Liver (tissue), 8 donors: ENCODE measurements at regions not wholly inside any gene's neighbourhood (a gene's known extent, or its start where the extent isn't known, plus 50 kb on each side); places are given as distances from the start of the nearest gene placed in this dataset.

ENCODE experiments used
- DNase-seq: peaks from one replicate; pipeline ENCODE4 v3.0.0-alpha.2; 2017; ENCODE audit warnings: low spot score
- H3K27ac ChIP-seq, 2 donors: one replicate each; pipeline ENCODE4 v1.7.0; 2013; ENCODE audit warnings: inconsistent platforms in 2 of 2, low read length in 2 of 2, control low read depth in 1 of 2, low read depth in 1 of 2, mild to moderate bottlenecking in 1 of 2
- H3K27me3 ChIP-seq, 4 donors: one replicate each; pipeline versions ENCODE4 v1.6.1 to v1.7.0; 2013; ENCODE audit warnings: low read length in 3 of 4, inconsistent platforms in 1 of 4, mild to moderate bottlenecking in 1 of 4, moderate library complexity in 1 of 4; ENCODE audit not compliant: control insufficient read depth in 4 of 4, insufficient read depth in 4 of 4
- H3K36me3 ChIP-seq, 4 donors: one replicate each; pipeline versions ENCODE4 v1.6.1 to v1.7.0; 2013; ENCODE audit warnings: low read length in 3 of 4, mild to moderate bottlenecking in 3 of 4, low read depth in 1 of 4, moderate library complexity in 1 of 4; ENCODE audit not compliant: control insufficient read depth in 4 of 4, insufficient read depth in 3 of 4
- H3K4me1 ChIP-seq, 4 donors: one replicate each; pipeline versions ENCODE4 v1.6.1 to v1.7.0; 2013; ENCODE audit warnings: low read length in 3 of 4, mild to moderate bottlenecking in 3 of 4, moderate library complexity in 1 of 4; ENCODE audit not compliant: control insufficient read depth in 4 of 4, insufficient read depth in 4 of 4
- H3K4me3 ChIP-seq, 3 donors: one replicate each; pipeline versions ENCODE4 v1.6.1 to v1.7.0; 2013; ENCODE audit warnings: low read length in 3 of 3, control low read depth in 1 of 3, low read depth in 1 of 3, mild to moderate bottlenecking in 1 of 3
- H3K9ac ChIP-seq, 2 donors: one replicate each; pipeline ENCODE4 v1.7.0; 2013; ENCODE audit warnings: low read length in 2 of 2, mild to moderate bottlenecking in 2 of 2, moderate library complexity in 2 of 2, control low read depth in 1 of 2, low read depth in 1 of 2
- H3K9me3 ChIP-seq, 4 donors: one replicate each; pipeline versions ENCODE4 v1.6.1 to v1.7.0; 2013; ENCODE audit warnings: low read length in 3 of 4; ENCODE audit not compliant: control insufficient read depth in 4 of 4
- EGR1 ChIP-seq, 2 donors: IDR thresholded peaks; 2 replicates each; pipeline ENCODE4 v1.6.1; 2016 to 2018; ENCODE audit warnings: antibody characterized with exemption in 2 of 2, low read depth in 2 of 2
- FOXA1 ChIP-seq: IDR thresholded peaks from 2 replicates; pipeline ENCODE4 v1.6.1; 2016; ENCODE audit warnings: antibody characterized with exemption
- FOXA2 ChIP-seq: IDR thresholded peaks from 2 replicates; pipeline ENCODE4 v1.6.1; 2016; ENCODE audit warnings: antibody characterized with exemption
- GABPA ChIP-seq, 2 donors: IDR thresholded peaks in 1 of 2; conservative IDR thresholded peaks in 1 of 2; 2 replicates each; pipeline ENCODE4 v1.6.1; 2016; ENCODE audit warnings: antibody characterized with exemption in 2 of 2, mild to moderate bottlenecking in 1 of 2, moderate library complexity in 1 of 2
- HNF4A ChIP-seq, 2 donors: conservative IDR thresholded peaks; 2 replicates each; pipeline ENCODE4 v1.6.1; 2016; ENCODE audit warnings: antibody characterized with exemption in 2 of 2, mild to moderate bottlenecking in 2 of 2
- HNF4G ChIP-seq: IDR thresholded peaks from 2 replicates; pipeline ENCODE4 v1.6.1; 2016; ENCODE audit warnings: antibody characterized with exemption
- JUND ChIP-seq, 2 donors: IDR thresholded peaks; 2 replicates each; pipeline ENCODE4 v1.6.1; 2016; ENCODE audit warnings: antibody characterized with exemption in 2 of 2
- NR2F2 ChIP-seq: IDR thresholded peaks from 2 replicates; pipeline ENCODE4 v1.6.1; 2016; ENCODE audit warnings: antibody characterized with exemption
- RAD21 ChIP-seq, 2 donors: IDR thresholded peaks; 2 replicates each; pipeline ENCODE4 v1.6.1; 2016; ENCODE audit warnings: antibody characterized with exemption in 2 of 2, mild to moderate bottlenecking in 2 of 2
- RXRA ChIP-seq, 2 donors: IDR thresholded peaks; 2 replicates each; pipeline ENCODE4 v1.6.1; 2017 to 2018; ENCODE audit warnings: antibody characterized with exemption in 2 of 2, mild to moderate bottlenecking in 1 of 2
- SP1 ChIP-seq: IDR thresholded peaks from 2 replicates; pipeline ENCODE4 v1.6.1; 2018; ENCODE audit warnings: antibody characterized with exemption, mild to moderate bottlenecking
- TAF1 ChIP-seq: conservative IDR thresholded peaks from 2 replicates; pipeline ENCODE4 v1.6.1; 2016; ENCODE audit warnings: antibody characterized with exemption, mild to moderate bottlenecking
- YY1 ChIP-seq: IDR thresholded peaks from 2 replicates; pipeline ENCODE4 v1.6.1; 2016; ENCODE audit warnings: antibody characterized with exemption, mild to moderate bottlenecking
- WGBS: extraction: QIAGEN DNeasy Blood & Tissue Kit; methylation state at CpG from one replicate; pipeline ENCODE4 v1.1.7; 2013; 5-methylcytosine and 5-hydroxymethylcytosine counted together
- TF ChIP-seq, protein P1 (sequence below): IDR thresholded peaks from 2 replicates; pipeline ENCODE4 v1.6.1; 2016; ENCODE audit warnings: antibody characterized with exemption
- TF ChIP-seq, protein P2 (sequence below): IDR thresholded peaks from 2 replicates; pipeline ENCODE4 v1.6.1; 2016; ENCODE audit warnings: antibody characterized with exemption
- TF ChIP-seq, protein P3 (sequence below): IDR thresholded peaks from 2 replicates; pipeline ENCODE4 v1.6.1; 2016; ENCODE audit warnings: antibody characterized with exemption
- TF ChIP-seq, protein P4 (sequence below): fragments of 150-350 bp; IDR thresholded peaks from 2 replicates; pipeline ENCODE4 v1.5.1; 2017; ENCODE audit warnings: improper control_type of control experiment, low read depth, low read length; ENCODE audit not compliant: missing input control
- TF ChIP-seq, protein P5 (sequence below): IDR thresholded peaks from 2 replicates; pipeline ENCODE4 v1.6.1; 2016; ENCODE audit warnings: antibody characterized with exemption, mild to moderate bottlenecking
- donor health status: healthy.
- donor health status: healthy.
- donor health status: healthy.
- donor health status: healthy.
- donor health status: healthy.

DNA sequence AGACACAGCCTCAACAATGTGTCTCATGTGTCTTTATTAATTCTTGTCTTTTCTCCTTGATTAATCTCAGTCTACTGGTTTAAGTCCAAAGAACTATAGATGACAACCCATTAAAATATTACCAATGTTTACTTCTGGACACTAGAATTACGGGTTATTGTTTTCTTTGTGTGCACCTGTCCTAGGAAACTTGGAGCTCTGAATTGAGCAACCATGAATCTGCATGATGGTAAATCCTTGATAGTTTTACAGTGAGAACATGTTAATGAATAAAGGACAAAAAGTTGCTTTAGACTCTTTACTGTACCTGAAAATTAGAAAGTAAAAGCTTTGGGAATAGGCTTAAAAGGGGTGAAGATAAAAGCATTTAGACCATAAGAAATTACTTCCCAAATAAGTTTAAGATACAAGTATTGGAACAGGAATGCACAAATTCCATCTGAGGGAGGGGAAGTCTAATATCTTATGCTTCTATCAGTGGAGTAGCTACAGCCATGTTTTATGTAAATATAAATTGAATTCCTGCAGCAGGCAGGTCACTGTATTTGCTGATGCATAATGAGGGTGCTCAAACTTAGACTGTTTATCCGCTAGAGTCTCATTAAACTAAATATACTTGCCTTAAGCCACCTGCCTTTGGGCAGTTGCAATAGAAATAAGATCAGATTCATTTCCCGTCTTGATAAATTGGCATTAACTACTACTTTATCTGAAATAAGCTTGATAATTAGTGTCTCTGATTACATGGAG, 603.7 kb upstream of the GCFC2 start:
- WGBS = 12% methylated on average over 3 of the region's 3 CpGs
- no peaks in the 10 kb centered on the region for H3K36me3 ChIP-seq
- H3K27ac ChIP-seq = no peak overlapping the region

DNA sequence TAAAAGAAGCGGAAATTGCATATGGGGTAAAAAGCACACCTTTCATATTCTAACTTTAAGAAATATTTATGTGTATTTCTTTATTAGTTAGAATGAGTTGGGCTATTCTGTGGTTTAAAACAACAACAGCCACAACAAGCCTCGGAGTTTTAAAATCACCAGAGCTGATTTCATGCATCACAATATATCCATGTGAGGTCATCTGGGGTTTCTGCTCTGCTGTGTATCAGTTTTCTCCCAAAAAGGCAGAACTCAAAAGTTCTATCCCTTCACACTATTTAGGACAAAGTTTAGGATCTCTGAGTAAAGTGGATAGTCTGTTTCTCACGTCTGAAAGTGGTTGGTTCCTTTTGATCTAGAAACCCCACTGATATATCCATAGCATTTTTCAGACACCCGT, 601.5 kb upstream of the GCFC2 start:
- Histone ChIP-seq H3K27me3 (no peaks in the 10 kb centered on the region), H3K9me3 (no peaks in the 10 kb centered on the region), H3K36me3 (no peaks in the 10 kb centered on the region), H3K4me1 (no peaks in the 10 kb centered on the region), H3K4me3 (no peak overlapping the region), H3K9ac (no peak overlapping the region), H3K27ac (no peak overlapping the region)
- no peak for TF ChIP-seq GABPA (IDR thresholded peaks at IDR 0.05 in 1 of 2, conservative IDR thresholded peaks at IDR 0.05 in 1 of 2)
- no peak for TF ChIP-seq RXRA (IDR thresholded peaks at IDR 0.05)
- WGBS = 65% methylated on average over 4 of the region's 4 CpGs
- no peak for DNase-seq

More for the DNA sequence above, 603.7 kb upstream of the GCFC2 start:
- H3K27me3 ChIP-seq = no peaks in the 10 kb centered on the region
- DNase-seq = no peak
- no peak overlapping the region for H3K4me3 ChIP-seq
- H3K4me1 ChIP-seq = no peaks in the 10 kb centered on the region
- TF ChIP-seq NR2F2 (no peak), HNF4G (no peak), SP1 (no peak), RXRA (IDR thresholded peaks at IDR 0.05) (no peak), RAD21 (IDR thresholded peaks at IDR 0.05) (no peak), GABPA (IDR thresholded peaks at IDR 0.05 in 1 of 2, conservative IDR thresholded peaks at IDR 0.05 in 1 of 2) (no peak), YY1 (no peak), FOXA2 (no peak), HNF4A (conservative IDR thresholded peaks at IDR 0.05) (no peak), TAF1 (no peak), JUND (IDR thresholded peaks at IDR 0.05) (no peak)
- TF ChIP-seq, protein P1, sequence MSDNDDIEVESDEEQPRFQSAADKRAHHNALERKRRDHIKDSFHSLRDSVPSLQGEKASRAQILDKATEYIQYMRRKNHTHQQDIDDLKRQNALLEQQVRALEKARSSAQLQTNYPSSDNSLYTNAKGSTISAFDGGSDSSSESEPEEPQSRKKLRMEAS = no peak
- no peaks in the 10 kb centered on the region for H3K9me3 ChIP-seq
- no peak overlapping the region for H3K9ac ChIP-seq

DNA sequence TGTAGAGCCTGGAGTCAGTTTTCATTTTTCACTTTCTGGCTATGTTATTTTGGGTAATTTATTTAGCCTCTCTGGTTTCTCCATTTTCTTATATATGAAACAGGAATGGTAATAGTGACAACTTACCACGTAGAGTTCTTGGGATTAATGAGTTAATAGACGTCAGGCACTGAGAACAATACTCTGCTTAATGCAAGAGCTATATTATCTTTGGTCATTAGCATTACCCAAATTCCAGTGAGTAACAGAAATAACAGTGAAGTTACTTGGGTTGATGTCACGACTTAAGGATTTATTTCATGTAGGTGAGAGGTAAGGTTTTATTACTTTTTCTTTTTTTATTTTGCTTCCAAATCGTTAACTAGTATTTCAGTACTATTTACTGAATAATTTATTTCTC, 601.0 kb upstream of the GCFC2 start:
- no peaks in the 10 kb centered on the region for H3K27me3 ChIP-seq

More for the DNA sequence above, 601.0 kb upstream of the GCFC2 start:
- Histone ChIP-seq H3K9ac (no peak overlapping the region), H3K4me3 (no peak overlapping the region), H3K27ac (no peak overlapping the region), H3K36me3 (no peaks in the 10 kb centered on the region), H3K4me1 (no peaks in the 10 kb centered on the region), H3K9me3 (no peaks in the 10 kb centered on the region)
- WGBS = 52% methylated on average over 4 of the region's 4 CpGs
- no peak for DNase-seq
- TF ChIP-seq SP1 (no peak), TAF1 (no peak), RAD21 (IDR thresholded peaks at IDR 0.05) (no peak), HNF4G (no peak), RXRA (IDR thresholded peaks at IDR 0.05) (no peak), GABPA (IDR thresholded peaks at IDR 0.05 in 1 of 2, conservative IDR thresholded peaks at IDR 0.05 in 1 of 2) (no peak), EGR1 (IDR thresholded peaks at IDR 0.05; ENCODE audit: low read depth in 2 of 2) (no peak), NR2F2 (no peak), YY1 (no peak), FOXA2 (no peak), FOXA1 (no peak), JUND (IDR thresholded peaks at IDR 0.05) (no peak), HNF4A (conservative IDR thresholded peaks at IDR 0.05) (no peak)
- TF ChIP-seq, protein P2, sequence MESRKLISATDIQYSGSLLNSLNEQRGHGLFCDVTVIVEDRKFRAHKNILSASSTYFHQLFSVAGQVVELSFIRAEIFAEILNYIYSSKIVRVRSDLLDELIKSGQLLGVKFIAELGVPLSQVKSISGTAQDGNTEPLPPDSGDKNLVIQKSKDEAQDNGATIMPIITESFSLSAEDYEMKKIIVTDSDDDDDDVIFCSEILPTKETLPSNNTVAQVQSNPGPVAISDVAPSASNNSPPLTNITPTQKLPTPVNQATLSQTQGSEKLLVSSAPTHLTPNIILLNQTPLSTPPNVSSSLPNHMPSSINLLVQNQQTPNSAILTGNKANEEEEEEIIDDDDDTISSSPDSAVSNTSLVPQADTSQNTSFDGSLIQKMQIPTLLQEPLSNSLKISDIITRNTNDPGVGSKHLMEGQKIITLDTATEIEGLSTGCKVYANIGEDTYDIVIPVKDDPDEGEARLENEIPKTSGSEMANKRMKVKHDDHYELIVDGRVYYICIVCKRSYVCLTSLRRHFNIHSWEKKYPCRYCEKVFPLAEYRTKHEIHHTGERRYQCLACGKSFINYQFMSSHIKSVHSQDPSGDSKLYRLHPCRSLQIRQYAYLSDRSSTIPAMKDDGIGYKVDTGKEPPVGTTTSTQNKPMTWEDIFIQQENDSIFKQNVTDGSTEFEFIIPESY = no peak
- TF ChIP-seq, protein P1 = no peak
- TF ChIP-seq, protein P3, sequence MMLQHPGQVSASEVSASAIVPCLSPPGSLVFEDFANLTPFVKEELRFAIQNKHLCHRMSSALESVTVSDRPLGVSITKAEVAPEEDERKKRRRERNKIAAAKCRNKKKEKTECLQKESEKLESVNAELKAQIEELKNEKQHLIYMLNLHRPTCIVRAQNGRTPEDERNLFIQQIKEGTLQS = no peak
- TF ChIP-seq, protein P4, sequence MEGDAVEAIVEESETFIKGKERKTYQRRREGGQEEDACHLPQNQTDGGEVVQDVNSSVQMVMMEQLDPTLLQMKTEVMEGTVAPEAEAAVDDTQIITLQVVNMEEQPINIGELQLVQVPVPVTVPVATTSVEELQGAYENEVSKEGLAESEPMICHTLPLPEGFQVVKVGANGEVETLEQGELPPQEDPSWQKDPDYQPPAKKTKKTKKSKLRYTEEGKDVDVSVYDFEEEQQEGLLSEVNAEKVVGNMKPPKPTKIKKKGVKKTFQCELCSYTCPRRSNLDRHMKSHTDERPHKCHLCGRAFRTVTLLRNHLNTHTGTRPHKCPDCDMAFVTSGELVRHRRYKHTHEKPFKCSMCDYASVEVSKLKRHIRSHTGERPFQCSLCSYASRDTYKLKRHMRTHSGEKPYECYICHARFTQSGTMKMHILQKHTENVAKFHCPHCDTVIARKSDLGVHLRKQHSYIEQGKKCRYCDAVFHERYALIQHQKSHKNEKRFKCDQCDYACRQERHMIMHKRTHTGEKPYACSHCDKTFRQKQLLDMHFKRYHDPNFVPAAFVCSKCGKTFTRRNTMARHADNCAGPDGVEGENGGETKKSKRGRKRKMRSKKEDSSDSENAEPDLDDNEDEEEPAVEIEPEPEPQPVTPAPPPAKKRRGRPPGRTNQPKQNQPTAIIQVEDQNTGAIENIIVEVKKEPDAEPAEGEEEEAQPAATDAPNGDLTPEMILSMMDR = no peak
- TF ChIP-seq, protein P5, sequence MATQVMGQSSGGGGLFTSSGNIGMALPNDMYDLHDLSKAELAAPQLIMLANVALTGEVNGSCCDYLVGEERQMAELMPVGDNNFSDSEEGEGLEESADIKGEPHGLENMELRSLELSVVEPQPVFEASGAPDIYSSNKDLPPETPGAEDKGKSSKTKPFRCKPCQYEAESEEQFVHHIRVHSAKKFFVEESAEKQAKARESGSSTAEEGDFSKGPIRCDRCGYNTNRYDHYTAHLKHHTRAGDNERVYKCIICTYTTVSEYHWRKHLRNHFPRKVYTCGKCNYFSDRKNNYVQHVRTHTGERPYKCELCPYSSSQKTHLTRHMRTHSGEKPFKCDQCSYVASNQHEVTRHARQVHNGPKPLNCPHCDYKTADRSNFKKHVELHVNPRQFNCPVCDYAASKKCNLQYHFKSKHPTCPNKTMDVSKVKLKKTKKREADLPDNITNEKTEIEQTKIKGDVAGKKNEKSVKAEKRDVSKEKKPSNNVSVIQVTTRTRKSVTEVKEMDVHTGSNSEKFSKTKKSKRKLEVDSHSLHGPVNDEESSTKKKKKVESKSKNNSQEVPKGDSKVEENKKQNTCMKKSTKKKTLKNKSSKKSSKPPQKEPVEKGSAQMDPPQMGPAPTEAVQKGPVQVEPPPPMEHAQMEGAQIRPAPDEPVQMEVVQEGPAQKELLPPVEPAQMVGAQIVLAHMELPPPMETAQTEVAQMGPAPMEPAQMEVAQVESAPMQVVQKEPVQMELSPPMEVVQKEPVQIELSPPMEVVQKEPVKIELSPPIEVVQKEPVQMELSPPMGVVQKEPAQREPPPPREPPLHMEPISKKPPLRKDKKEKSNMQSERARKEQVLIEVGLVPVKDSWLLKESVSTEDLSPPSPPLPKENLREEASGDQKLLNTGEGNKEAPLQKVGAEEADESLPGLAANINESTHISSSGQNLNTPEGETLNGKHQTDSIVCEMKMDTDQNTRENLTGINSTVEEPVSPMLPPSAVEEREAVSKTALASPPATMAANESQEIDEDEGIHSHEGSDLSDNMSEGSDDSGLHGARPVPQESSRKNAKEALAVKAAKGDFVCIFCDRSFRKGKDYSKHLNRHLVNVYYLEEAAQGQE = no peak
